ENCODE measurements at regions not wholly inside any gene's neighbourhood (a gene's known extent, or its start where the extent isn't known, plus 50 kb on each side); places are given as distances from the start of the nearest gene placed in this dataset.
A peak's percentile ranks its signal among the peaks of the same experiment; 100 is the strongest.

GRCh38 chr6:90898763-90899162 is 311.9 kb upstream of the MAP3K7 start:
- no peak for TF ChIP-seq GATA2 (IDR thresholded peaks at IDR 0.05; ENCODE audit: low read depth, low read length)
- TF ChIP-seq GATA3 (IDR thresholded peaks at IDR 0.05; ENCODE audit: low read depth, low read length) = no peak

GRCh38 chr6:90896075-90896547 is 309.2 kb upstream of the MAP3K7 start:
- TF ChIP-seq GATA3 (IDR thresholded peaks at IDR 0.05; ENCODE audit: low read depth, low read length) (peak; percentile 90), GATA2 (IDR thresholded peaks at IDR 0.05; ENCODE audit: low read depth, low read length) (peak; percentile 99)

- TF ChIP-seq GATA3 (IDR thresholded peaks at IDR 0.05; ENCODE audit: low read depth, low read length) = no peak
- no peak; the same call in 1 of the 2 replicates for TF ChIP-seq GATA2 (IDR thresholded peaks at IDR 0.05; ENCODE audit: low read depth, low read length)
Measured at GRCh38 chr6:90895299-90896074, 308.6 kb upstream of the MAP3K7 start.

- TF ChIP-seq GATA3 (IDR thresholded peaks at IDR 0.05; ENCODE audit: low read depth, low read length) = no peak
- TF ChIP-seq GATA2 (IDR thresholded peaks at IDR 0.05; ENCODE audit: low read depth, low read length) = no peak
Measured at GRCh38 chr6:90894285-90895130, 307.6 kb upstream of the MAP3K7 start.

- TF ChIP-seq GATA3 (IDR thresholded peaks at IDR 0.05; ENCODE audit: low read depth, low read length) (no peak), GATA2 (IDR thresholded peaks at IDR 0.05; ENCODE audit: low read depth, low read length) (no peak)
Measured at GRCh38 chr6:90893400-90893799, 306.5 kb upstream of the MAP3K7 start.

GRCh38 chr6:90892271-90892670 is 305.4 kb upstream of the MAP3K7 start:
- TF ChIP-seq GATA3 (IDR thresholded peaks at IDR 0.05; ENCODE audit: low read depth, low read length) (peak; percentile 41; the same call in 1 of the 2 replicates), GATA2 (IDR thresholded peaks at IDR 0.05; ENCODE audit: low read depth, low read length) (no peak)

GRCh38 chr6:90891355-90891754 is 304.5 kb upstream of the MAP3K7 start:
- TF ChIP-seq GATA2 (IDR thresholded peaks at IDR 0.05; ENCODE audit: low read depth, low read length) = no peak
- no peak for TF ChIP-seq GATA3 (IDR thresholded peaks at IDR 0.05; ENCODE audit: low read depth, low read length)

- no peak for TF ChIP-seq GATA2 (IDR thresholded peaks at IDR 0.05; ENCODE audit: low read depth, low read length)
Measured at GRCh38 chr6:90890683-90891330, 303.9 kb upstream of the MAP3K7 start.

- TF ChIP-seq GATA3 (IDR thresholded peaks at IDR 0.05; ENCODE audit: low read depth, low read length) = no peak
- TF ChIP-seq GATA2 (IDR thresholded peaks at IDR 0.05; ENCODE audit: low read depth, low read length) = no peak
Measured at GRCh38 chr6:90887764-90888163, 300.9 kb upstream of the MAP3K7 start.

GRCh38 chr6:90885611-90886056 is 298.8 kb upstream of the MAP3K7 start:
- TF ChIP-seq GATA3 (IDR thresholded peaks at IDR 0.05; ENCODE audit: low read depth, low read length) (no peak), GATA2 (IDR thresholded peaks at IDR 0.05; ENCODE audit: low read depth, low read length) (no peak)

GRCh38 chr6:90877616-90878015 is 290.7 kb upstream of the MAP3K7 start:
- no peak for TF ChIP-seq GATA2 (IDR thresholded peaks at IDR 0.05; ENCODE audit: low read depth, low read length)

- no peak for TF ChIP-seq GATA3 (IDR thresholded peaks at IDR 0.05; ENCODE audit: low read depth, low read length)
- TF ChIP-seq GATA2 (IDR thresholded peaks at IDR 0.05; ENCODE audit: low read depth, low read length) = no peak
Measured at GRCh38 chr6:90874931-90875330, 288.1 kb upstream of the MAP3K7 start.

- TF ChIP-seq GATA3 (IDR thresholded peaks at IDR 0.05; ENCODE audit: low read depth, low read length) (no peak), GATA2 (IDR thresholded peaks at IDR 0.05; ENCODE audit: low read depth, low read length) (no peak)
Measured at GRCh38 chr6:90872981-90873380, 286.1 kb upstream of the MAP3K7 start.

GRCh38 chr6:90870561-90870960 is 283.7 kb upstream of the MAP3K7 start:
- TF ChIP-seq GATA3 (IDR thresholded peaks at IDR 0.05; ENCODE audit: low read depth, low read length) = no peak
- TF ChIP-seq GATA2 (IDR thresholded peaks at IDR 0.05; ENCODE audit: low read depth, low read length) = no peak
